ENCODE measurements at regions not wholly inside any gene's neighbourhood (a gene's known extent, or its start where the extent isn't known, plus 50 kb on each side); places are given as distances from the start of the nearest gene placed in this dataset.
A peak's percentile ranks its signal among the peaks of the same experiment; 100 is the strongest.
"Not testable (repeated sequence)": the region's sequence is repeated elsewhere in the genome, so short reads cannot be mapped to it uniquely, and the experiment has no call there.

- peak; percentile 64 for DNase-seq (ENCODE audit: low read depth)
Measured at GRCh38 chr9:75197561-75197960, 109.2 kb downstream of the OSTF1 start.

DNA sequence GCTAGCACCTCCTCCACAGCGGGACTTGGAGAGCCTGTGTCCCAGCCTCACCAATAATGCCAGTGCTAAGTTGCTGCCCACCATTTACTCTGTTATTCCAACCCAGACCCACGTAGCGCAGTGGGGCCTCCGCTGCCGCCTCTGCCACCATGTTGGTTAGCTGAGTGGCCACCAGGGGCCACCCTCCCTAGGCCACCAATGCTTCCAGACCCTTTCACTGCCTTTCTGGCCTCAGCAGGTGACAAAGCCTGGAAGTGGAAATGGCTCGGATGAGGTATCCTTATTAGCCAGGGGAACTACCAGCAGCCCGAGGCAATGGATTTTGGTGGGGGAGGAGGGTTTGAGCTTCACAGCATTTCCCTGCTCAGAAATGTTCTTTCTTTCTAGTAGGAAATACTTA lies 110.1 kb downstream of the OSTF1 start:
- no peak for DNase-seq (ENCODE audit: low read depth)

- DNase-seq (ENCODE audit: low read depth): peak; percentile 59
Measured at GRCh38 chr9:75200892-75201470, 112.7 kb downstream of the OSTF1 start.

DNA sequence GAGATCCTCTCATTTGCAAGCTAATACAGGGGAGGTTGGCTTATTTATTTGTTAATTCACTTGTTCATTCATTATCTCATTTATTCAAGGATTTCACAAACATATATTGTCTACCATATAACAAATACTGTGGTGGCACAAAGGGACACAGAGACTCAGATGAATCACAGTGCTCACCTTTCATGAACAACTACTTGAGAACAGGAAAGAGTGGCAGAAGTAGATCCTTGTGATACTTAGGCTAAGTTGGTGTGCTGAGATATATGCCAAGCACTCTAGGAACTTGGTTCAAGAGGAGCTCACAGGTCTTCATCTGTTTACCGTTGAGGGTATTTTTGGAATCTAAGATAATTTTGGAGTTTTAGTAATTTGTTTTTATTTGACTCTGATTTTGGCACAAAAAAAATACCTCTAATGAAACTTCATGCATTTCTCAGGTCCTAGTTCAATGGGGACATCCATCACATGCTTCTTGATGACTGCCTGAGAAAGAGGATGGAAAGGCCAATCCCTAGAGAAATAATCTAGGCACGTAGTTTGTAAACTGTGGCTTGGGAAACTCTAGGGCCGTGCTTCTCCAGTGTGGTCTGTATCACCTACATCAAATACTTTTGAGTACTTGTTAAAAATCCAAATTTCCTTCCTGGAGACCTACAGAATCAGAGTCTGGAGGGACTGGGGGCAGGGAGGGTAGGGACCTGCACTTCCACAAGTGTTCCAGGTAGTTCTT lies 113.3 kb downstream of the OSTF1 start:
- no peak for DNase-seq (ENCODE audit: low read depth)

DNA sequence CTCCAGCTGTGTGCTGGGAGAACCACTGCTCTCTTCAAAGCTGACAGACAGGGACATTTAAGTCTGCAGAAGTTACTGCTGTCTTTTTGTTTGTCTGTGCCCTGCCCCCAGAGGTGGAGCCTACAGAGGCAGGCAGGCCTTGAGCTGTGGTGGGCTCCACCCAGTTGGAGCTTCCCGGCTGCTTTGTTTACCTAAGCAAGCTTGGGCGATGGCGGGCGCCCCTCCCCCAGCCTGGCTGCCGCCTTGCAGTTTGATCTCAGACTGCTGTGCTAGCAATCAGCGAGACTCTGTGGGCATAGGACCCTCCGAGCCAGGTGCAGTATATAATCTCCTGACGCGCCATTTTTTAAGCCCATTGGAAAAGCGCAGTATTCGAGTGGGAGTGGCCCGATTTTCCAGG lies 119.7 kb downstream of the OSTF1 start:
- not testable (repeated sequence) for DNase-seq (ENCODE audit: low read depth)

GRCh38 chr9:75210215-75210614 lies 121.9 kb downstream of the OSTF1 start:
- no peak for DNase-seq (ENCODE audit: low read depth)

DNA sequence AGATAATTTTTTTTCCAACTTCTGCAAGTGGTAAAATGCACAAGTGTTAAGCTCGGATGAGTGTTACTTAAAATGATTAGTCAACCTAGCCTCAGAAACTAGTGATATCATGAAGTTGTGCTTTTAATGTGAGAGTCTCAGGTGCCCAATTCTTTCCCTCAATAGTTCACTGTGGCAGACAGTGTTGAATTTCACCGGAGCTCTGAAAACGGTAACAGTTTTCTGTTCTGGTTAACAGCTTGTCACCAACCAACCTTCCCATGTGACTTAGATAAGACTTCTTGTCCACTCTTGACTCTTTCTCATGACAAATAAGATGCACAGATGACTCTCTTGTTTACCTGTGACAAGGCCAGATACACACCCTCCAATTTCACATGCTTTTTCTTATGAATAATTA lies 125.5 kb downstream of the OSTF1 start:
- DNase-seq (ENCODE audit: low read depth): no peak

DNA sequence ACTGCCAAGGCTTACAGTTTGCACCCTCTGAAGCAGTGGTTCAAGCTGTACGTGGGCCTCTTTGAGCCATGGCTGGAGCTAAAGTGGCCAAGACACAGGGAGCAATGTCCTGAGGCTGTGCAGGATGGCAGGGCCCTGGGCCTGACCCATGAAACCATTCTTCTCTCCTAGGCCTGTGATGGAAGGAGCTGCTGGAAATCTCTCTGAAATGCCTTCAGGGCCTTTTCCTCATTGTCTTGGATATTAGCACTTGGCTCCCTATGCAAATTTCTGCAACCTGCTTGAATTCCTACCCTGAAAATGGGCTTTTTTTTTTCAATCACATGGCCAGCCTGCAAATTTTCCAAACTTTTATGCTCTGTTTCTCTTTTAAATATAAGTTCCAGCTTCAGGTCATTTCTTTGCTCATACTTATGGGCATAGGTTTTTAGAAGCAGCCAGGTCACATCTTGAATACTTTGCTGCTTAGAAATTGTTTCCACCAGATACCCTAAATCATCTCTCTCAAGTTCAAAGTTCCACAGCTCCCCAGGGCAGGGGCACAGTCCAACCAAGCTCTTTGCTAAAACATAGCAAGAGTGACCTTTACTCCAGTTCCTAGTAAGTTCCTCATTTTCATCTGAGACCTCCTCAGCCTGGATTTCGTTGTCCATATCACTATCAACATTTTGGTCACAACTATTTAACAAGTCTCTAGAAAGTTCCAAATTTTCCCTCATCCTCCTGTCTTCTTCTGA lies 138.3 kb downstream of the OSTF1 start:
- no peak for DNase-seq (ENCODE audit: low read depth)

DNA sequence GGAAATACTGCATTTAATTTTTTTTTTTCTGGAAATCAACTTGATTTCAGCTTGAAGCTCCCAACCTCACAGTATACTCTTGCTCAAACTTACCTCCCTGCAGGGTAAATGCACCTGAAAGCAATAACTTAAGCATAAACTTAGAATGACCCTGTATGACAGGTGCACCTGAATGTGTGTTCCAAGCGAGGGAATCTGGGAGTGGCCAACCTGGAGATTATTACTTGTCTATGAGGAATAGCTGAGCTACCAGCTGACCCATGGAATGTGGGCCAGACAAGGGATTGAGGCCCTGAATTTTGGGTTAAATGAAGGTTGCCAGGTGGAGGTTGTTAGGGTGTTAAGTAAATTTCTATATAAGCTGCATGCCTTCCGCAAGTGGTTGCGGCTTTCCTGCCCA lies 140.6 kb downstream of the OSTF1 start:
- no peak for DNase-seq (ENCODE audit: low read depth)

DNA sequence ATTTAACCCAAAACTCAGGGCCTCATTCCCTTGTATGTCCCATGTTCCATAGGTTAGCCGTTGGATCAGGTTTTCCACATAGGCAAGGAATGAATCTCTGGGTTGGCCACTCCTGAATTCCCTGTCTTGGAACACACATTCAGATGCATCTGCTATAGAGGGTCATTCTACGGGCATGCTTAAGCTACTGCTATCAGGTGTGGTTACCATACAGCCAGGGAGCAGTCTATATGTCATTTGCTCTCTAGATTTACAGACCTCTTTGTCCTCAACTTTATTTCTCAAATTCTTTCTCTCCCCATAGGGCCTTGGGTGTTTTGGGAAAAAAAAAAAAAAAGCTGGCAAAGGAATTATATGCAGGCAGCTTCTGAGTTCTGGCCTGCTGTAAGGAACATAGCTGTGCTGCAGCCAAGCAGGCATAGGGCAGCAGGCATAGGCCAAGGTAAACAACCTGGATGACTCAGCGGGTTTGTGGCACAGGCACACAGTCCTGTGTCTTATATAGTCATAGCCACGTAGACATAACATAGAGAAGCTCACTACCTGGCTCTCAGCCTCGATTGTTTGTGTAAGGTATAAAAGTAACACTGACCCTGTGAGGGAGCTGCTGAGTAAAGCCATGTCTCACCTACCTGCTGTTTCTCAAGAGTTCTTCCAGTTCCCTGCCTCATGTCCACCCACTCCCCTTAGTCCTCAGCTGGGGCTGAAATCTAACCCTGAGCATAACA lies 141.5 kb downstream of the OSTF1 start:
- no peak for DNase-seq (ENCODE audit: low read depth)

DNA sequence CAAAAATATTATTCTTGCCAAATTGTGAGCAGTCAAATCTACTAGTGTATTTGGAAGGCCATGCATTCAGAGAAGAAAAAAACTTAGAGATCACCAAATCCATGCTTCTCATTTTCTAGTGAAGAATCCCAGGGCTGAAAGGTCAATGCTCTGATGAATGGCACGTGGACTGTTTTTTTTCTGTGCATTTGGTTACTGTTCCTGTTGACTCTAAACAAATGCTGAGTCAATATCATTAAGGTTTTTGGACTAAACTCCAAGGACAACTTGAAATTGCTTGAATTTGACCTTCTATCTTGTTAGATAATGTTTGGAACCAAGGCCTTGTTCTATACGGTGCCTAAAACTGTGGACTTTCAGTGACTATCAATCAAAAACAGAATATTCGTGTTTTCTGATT lies 142.2 kb downstream of the OSTF1 start:
- no peak for DNase-seq (ENCODE audit: low read depth)

- DNase-seq (ENCODE audit: low read depth): no peak
Measured at GRCh38 chr9:75231167-75231566, 142.9 kb downstream of the OSTF1 start.

DNA sequence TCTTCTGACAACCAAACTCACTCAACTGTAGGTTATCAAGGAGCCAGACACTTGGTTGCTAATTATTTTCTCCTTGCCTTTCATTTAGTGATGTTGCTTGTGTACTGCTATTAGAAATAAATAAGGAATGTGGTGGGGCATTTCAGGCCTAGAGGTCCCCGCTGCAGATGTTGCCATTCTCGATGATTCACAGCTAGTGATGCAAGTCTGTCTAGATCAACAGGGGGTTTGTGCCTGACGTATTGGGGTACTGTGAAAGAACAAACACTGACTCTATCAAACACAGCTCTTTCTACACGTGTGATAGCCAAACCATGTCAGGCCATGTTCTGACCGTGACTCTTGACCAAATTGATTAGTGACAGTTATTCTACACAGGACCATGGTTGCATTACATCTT lies 144.7 kb downstream of the OSTF1 start:
- DNase-seq (ENCODE audit: low read depth): peak; percentile 6

DNA sequence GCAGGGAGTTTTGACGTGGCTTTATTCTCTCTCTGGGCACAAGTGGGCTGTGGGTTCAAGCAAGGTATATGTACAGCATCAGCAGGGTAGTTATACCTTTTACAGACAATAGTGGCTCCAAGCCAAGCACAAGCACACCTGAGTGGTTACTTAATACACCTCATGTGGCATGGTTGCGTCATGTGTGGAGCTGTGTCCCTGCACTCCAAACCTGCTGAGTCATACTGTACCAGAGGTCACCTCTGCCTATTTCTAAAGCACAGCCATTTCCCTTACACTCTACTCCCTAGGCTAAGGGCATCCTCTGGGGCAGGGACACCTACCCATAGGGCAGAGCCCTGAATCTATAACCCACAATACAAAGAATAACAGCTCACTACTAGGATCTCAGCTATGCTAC lies 147.3 kb downstream of the OSTF1 start:
- DNase-seq (ENCODE audit: low read depth): no peak

- peak; percentile 30 for DNase-seq (ENCODE audit: low read depth)
Measured at GRCh38 chr9:75238311-75238976, 150.1 kb downstream of the OSTF1 start.

DNA sequence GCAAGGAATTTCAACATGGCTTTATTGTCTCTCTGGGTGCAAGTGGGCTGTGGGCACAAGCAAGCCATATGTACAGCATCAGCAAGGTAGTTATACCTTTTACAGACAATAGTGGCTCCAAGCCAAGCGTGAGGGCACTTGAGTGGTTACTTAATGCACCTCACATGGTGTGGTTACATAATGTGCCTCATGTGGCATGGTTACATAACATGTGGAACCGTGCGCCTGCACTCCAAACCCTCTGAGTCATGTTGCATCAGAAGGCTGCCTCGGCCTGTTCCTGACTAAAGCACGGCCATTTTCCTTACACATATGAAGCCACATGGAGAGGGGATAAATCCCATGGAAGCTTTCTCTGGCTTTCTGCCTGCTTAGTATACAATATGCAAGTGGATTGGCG lies 150.9 kb downstream of the OSTF1 start:
- peak; percentile 12 for DNase-seq (ENCODE audit: low read depth)

GRCh38 chr9:75242426-75242825 lies 154.1 kb downstream of the OSTF1 start:
- DNase-seq (ENCODE audit: low read depth): no peak

DNA sequence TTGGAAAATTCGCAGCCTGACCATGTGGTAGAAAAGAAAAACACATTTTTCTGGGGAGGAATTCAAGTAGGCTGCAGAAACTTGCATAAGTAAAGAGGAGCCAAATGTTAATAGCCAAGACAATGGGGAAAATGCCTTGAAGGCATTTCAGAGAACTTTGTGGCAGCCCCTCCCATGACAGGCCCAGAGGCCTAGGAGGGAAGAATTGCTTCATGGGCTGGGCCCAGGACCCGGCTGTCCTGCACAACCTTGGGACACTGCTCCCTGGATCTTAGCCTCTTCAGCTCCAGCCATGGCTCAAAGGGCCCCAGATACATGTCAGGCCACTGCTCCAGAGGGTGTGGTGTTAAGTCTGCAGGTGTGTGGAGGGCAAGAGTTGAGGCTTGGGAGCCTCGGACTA lies 158.6 kb downstream of the OSTF1 start:
- DNase-seq (ENCODE audit: low read depth): no peak

GRCh38 chr9:75265525-75265972 lies 177.2 kb downstream of the OSTF1 start:
- DNase-seq (ENCODE audit: low read depth): peak; percentile 73

DNA sequence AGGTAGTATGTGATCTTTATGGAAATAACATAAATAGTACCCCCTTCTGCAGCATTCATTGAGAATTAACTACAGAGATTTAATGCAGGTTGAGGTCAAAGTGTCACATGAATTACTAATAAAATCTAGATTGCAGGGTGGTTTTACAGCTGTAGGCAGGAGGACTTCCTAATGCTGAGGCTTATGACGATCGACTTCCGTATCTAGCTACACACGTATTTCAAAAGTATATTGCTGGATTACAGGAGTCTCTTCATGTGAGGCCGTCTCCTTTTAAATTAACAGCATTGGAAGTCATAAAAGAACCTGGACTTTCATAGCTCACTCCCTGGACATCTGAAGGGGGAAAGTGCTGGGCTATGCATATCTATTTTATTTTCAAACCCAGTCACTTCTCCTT lies 180.9 kb downstream of the OSTF1 start:
- DNase-seq (ENCODE audit: low read depth): no peak

DNA sequence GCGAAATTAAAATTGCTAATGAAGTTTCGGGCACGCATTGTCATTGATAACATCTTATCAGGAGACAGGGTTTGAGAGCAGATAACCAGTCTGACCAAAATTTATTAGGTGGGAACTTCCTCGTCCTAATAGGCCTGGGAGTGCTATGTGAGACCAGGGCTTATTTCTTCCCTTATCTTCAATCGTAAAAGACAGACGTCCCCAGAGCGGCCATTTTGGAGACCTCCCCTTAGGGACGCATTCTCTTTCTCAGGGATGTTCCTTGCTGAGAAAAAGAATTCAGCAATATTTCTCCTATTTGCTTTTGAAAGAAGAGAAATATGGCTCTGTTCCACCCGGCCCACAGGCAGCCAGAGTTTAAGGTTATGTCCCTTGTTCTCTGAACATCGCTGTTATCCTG lies 184.7 kb downstream of the OSTF1 start:
- DNase-seq (ENCODE audit: low read depth): not testable (repeated sequence)

Measured in myocyte (in vitro differentiated cells).